ENCODE measurements at regions not wholly inside any gene's neighbourhood (a gene's known extent, or its start where the extent isn't known, plus 50 kb on each side); places are given as distances from the start of the nearest gene placed in this dataset.

DNA sequence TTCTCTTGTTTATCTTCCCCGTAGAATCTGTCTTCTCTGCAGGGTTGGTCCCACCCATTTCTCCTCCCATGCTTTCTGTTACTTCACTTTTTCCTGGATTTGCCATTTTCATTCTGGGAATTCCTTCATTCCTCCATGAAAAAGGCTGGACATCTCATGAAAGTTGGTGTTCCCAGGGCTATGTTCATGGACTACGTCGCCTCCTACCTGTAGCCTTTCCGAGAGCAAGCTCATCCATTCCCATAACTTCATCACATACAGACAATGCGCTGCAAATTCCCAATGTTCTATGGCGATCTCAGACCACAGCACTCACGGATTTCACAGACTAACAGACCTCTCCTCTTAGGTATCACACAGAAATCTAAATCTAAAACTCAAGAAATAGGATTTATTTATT, 217.1 kb downstream of the EXOC5 start:
- Histone ChIP-seq H3K4me3 (replicated peaks in 1 of 3; ENCODE audit: insufficient read depth in 1 of 3, low read depth in 1 of 3, low read length in 3 of 3) (no peak overlapping the region), H3K9me1 (replicated peaks; ENCODE audit: control insufficient read depth, extremely low read depth, insufficient read depth, low read length) (no peaks in the 10 kb centered on the region), H3K4me1 (ENCODE audit: control insufficient read depth, extremely low read depth, insufficient read depth, low read length) (no peaks in the 10 kb centered on the region), H3K9me3 (replicated peaks; ENCODE audit: control insufficient read depth, insufficient read depth, low read length) (no peaks in the 10 kb centered on the region), H3K27me3 (ENCODE audit: control insufficient read depth in 2 of 2, insufficient read depth in 2 of 2, low read length in 2 of 2) (no peaks in the 10 kb centered on the region), H3K36me3 (ENCODE audit: control insufficient read depth in 2 of 2, extremely low read depth in 1 of 2, insufficient read depth in 2 of 2, low read length in 2 of 2) (no peaks in the 10 kb centered on the region), H3K4me2 (ENCODE audit: insufficient read depth, low read length) (no peak overlapping the region), H2AFZ (ENCODE audit: low read depth, low read length) (no peak overlapping the region), H4K20me1 (replicated peaks; ENCODE audit: control insufficient read depth, extremely low read depth, insufficient read depth, low read length) (no peaks in the 10 kb centered on the region), H3K79me2 (ENCODE audit: control insufficient read depth, insufficient read depth, low read length) (no peaks in the 10 kb centered on the region), H3K9ac (replicated peaks; ENCODE audit: extremely low read depth, insufficient read depth, low read length) (no peak overlapping the region), H3K27ac (ENCODE audit: insufficient read depth, low read depth, low read length) (no peak overlapping the region)
- DNase-seq (ENCODE audit: low read depth, low spot score) (no peak), FAIRE-seq (no peak)
- intact Hi-C loops (cut with micrococcal nuclease), result no loop called here
- dilution Hi-C loops (cut with MboI; ENCODE audit: extremely low pct_ligation_motif_present, low sequenced_read_pairs), result no loop called here
- CTCF ChIA-PET, result no interaction called here
- BruUV-seq (replicated peaks), result no TSS peak
- TF ChIP-seq JUN (IDR thresholded peaks at IDR 0.05; ENCODE audit: borderline replicate concordance, insufficient read depth, insufficient read length, low read depth) (no peak), EZH2 (IDR thresholded peaks at IDR 0.05; ENCODE audit: borderline replicate concordance, low read depth, low read length, severe bottlenecking) (no peak), GATA2 (IDR thresholded peaks at IDR 0.05; ENCODE audit: insufficient read depth, insufficient read length, low read depth, low read length) (no peak), POLR2A (IDR thresholded peaks at IDR 0.05; ENCODE audit: low read depth, low read length) (no peak), POLR2AphosphoS5 (IDR thresholded peaks at IDR 0.05; ENCODE audit: insufficient read depth, low read depth, low read length) (no peak)
- POLR2A ChIA-PET, result no interaction called here

DNA sequence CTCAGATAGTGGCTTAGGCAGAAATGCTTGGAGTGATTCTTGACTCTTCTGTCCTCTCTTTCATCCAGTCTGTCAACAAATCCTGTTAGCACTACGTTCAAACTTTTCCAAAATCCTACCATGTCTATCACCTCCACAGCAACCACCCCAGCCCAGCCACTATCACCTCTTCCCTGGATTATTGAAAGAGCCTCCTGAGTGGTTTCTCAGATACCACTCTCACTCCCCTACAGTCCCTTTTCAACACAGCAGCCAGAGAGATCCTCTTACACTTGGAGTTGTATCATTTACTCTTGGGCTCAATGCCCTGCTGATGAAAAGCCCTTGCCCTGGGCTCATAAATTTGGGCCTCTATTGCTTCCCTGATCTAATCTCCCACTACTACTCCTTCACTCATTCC, 218.9 kb downstream of the EXOC5 start:
- Histone ChIP-seq H3K9me3 (replicated peaks; ENCODE audit: control insufficient read depth, insufficient read depth, low read length) (no peaks in the 10 kb centered on the region), H3K27ac (ENCODE audit: insufficient read depth, low read depth, low read length) (no peak overlapping the region), H3K4me1 (ENCODE audit: control insufficient read depth, extremely low read depth, insufficient read depth, low read length) (no peaks in the 10 kb centered on the region), H3K9ac (replicated peaks; ENCODE audit: extremely low read depth, insufficient read depth, low read length) (no peak overlapping the region), H3K9me1 (replicated peaks; ENCODE audit: control insufficient read depth, extremely low read depth, insufficient read depth, low read length) (no peaks in the 10 kb centered on the region), H3K36me3 (ENCODE audit: control insufficient read depth in 2 of 2, extremely low read depth in 1 of 2, insufficient read depth in 2 of 2, low read length in 2 of 2) (no peaks in the 10 kb centered on the region), H4K20me1 (replicated peaks; ENCODE audit: control insufficient read depth, extremely low read depth, insufficient read depth, low read length) (no peaks in the 10 kb centered on the region), H3K4me3 (replicated peaks in 1 of 3; ENCODE audit: insufficient read depth in 1 of 3, low read depth in 1 of 3, low read length in 3 of 3) (no peak overlapping the region), H3K4me2 (ENCODE audit: insufficient read depth, low read length) (no peak overlapping the region), H2AFZ (ENCODE audit: low read depth, low read length) (no peak overlapping the region), H3K79me2 (ENCODE audit: control insufficient read depth, insufficient read depth, low read length) (no peaks in the 10 kb centered on the region), H3K27me3 (ENCODE audit: control insufficient read depth in 2 of 2, insufficient read depth in 2 of 2, low read length in 2 of 2) (no peaks in the 10 kb centered on the region)
- dilution Hi-C loops (cut with MboI; ENCODE audit: extremely low pct_ligation_motif_present, low sequenced_read_pairs), result no loop called here
- no peak for TF ChIP-seq FOS (IDR thresholded peaks at IDR 0.05; ENCODE audit: borderline replicate concordance, insufficient read depth, low read length)
- TF ChIP-seq, protein P1, sequence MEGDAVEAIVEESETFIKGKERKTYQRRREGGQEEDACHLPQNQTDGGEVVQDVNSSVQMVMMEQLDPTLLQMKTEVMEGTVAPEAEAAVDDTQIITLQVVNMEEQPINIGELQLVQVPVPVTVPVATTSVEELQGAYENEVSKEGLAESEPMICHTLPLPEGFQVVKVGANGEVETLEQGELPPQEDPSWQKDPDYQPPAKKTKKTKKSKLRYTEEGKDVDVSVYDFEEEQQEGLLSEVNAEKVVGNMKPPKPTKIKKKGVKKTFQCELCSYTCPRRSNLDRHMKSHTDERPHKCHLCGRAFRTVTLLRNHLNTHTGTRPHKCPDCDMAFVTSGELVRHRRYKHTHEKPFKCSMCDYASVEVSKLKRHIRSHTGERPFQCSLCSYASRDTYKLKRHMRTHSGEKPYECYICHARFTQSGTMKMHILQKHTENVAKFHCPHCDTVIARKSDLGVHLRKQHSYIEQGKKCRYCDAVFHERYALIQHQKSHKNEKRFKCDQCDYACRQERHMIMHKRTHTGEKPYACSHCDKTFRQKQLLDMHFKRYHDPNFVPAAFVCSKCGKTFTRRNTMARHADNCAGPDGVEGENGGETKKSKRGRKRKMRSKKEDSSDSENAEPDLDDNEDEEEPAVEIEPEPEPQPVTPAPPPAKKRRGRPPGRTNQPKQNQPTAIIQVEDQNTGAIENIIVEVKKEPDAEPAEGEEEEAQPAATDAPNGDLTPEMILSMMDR (IDR thresholded peaks at IDR 0.05; ENCODE audit: extremely low read depth in 1 of 2, insufficient read depth in 1 of 2, low read depth in 1 of 2, low read length in 2 of 2), result no peak
- no peak for TF ChIP-seq POLR2AphosphoS5 (IDR thresholded peaks at IDR 0.05; ENCODE audit: insufficient read depth, low read depth, low read length)
- CTCF ChIA-PET, result no interaction called here
- intact Hi-C loops (cut with micrococcal nuclease), result no loop called here
- FAIRE-seq, result no peak
- POLR2A ChIA-PET, result no interaction called here
- BruUV-seq (replicated peaks), result no TSS peak
- DNase-seq (ENCODE audit: low read depth, low spot score), result no peak
